OCI-LY3 (cell line): ENCODE measurements at regions not wholly inside any gene's neighbourhood (a gene's known extent, or its start where the extent isn't known, plus 50 kb on each side); places are given as distances from the start of the nearest gene placed in this dataset.

Source experiments
- EZH2phosphoT487 ChIP-seq: fragments of 200-600 bp; shearing (Covaris generic); IDR thresholded peaks from 2 replicates; pipeline ENCODE4 v1.6.1; 2018; ENCODE audit warnings: antibody characterized with exemption, mixed run types, low read depth
- TF ChIP-seq, protein P1 (sequence below): fragments of 200-600, 300-600 bp; sonication (generic); IDR thresholded peaks from 2 replicates; pipeline ENCODE4 v1.5.1; 2014; ENCODE audit warnings: antibody characterized with exemption, low read length, low read depth

DNA sequence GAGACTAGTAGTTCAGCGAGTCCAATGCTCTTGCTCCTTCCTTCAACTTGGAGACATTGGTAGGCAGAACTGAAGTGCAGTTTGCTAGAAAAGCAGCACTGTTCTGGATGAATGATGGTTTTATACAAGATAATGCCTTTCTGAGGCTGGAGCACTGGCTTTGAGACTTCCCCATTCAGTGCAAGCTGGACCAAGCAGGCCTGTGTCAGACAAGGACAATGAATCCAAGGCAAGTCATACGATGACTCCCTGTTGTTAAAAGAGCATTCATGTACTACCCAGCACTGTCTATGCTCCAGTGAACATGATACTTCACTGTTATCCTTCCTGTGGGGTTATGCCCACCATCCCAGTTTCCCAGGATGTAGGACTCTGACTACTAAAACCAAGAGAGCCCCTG lies 242.3 kb upstream of the RAG2 start:
- TF ChIP-seq, protein P1, sequence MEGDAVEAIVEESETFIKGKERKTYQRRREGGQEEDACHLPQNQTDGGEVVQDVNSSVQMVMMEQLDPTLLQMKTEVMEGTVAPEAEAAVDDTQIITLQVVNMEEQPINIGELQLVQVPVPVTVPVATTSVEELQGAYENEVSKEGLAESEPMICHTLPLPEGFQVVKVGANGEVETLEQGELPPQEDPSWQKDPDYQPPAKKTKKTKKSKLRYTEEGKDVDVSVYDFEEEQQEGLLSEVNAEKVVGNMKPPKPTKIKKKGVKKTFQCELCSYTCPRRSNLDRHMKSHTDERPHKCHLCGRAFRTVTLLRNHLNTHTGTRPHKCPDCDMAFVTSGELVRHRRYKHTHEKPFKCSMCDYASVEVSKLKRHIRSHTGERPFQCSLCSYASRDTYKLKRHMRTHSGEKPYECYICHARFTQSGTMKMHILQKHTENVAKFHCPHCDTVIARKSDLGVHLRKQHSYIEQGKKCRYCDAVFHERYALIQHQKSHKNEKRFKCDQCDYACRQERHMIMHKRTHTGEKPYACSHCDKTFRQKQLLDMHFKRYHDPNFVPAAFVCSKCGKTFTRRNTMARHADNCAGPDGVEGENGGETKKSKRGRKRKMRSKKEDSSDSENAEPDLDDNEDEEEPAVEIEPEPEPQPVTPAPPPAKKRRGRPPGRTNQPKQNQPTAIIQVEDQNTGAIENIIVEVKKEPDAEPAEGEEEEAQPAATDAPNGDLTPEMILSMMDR, result no peak
- TF ChIP-seq EZH2phosphoT487, result no peak
